K562 (cell line): ENCODE measurements at regions not wholly inside any gene's neighbourhood (a gene's known extent, or its start where the extent isn't known, plus 50 kb on each side); places are given as distances from the start of the nearest gene placed in this dataset.

ENCODE experiments used
- CREB5 ChIP-seq: fragments of 250-450 bp; sonication (Bioruptor Pico); IDR thresholded peaks from 2 replicates; pipeline ENCODE4 v1.5.0; 2020; ENCODE audit warnings: mild to moderate bottlenecking
- FOSL1 ChIP-seq: fragments of 200-800 bp; sonication (Bioruptor generic); conservative IDR thresholded peaks from 2 replicates; pipeline ENCODE4 v1.6.1; 2016; ENCODE audit warnings: missing genetic modification characterization, missing compliant biosample characterization
- MBD1 ChIP-seq: fragments of 250-450 bp; sonication (Bioruptor Pico); IDR thresholded peaks from 2 replicates; pipeline ENCODE4 v1.8.0; 2022; ENCODE audit warnings: inconsistent platforms
- MCM2 ChIP-seq: fragments of 450-650 bp; IDR thresholded peaks from 2 replicates; pipeline ENCODE4 v1.6.1; 2017; ENCODE audit warnings: low read depth, mild to moderate bottlenecking
- MYNN ChIP-seq, 2 experiments: sonication (generic); formaldehyde crosslinking in 1 of 2; IDR thresholded peaks; 2 replicates each; pipeline versions ENCODE4 v1.5.0 to v1.6.1; 2016 to 2020; ENCODE audit warnings: antibody characterized with exemption in 1 of 2, missing genetic modification reagents in 1 of 2
- POLR2H ChIP-seq: IDR thresholded peaks from 2 replicates; pipeline ENCODE4 v1.6.1; 2016; ENCODE audit warnings: missing genetic modification characterization, low read depth, mild to moderate bottlenecking, control low read depth, missing compliant biosample characterization, moderate library complexity
- PPARD ChIP-seq: fragments of 250-450 bp; sonication (Bioruptor Pico); IDR thresholded peaks from 2 replicates; pipeline ENCODE4 v1.8.0; 2022; ENCODE audit warnings: inconsistent platforms, mild to moderate bottlenecking, moderate library complexity
- ZNF280A ChIP-seq: fragments of 450-650 bp; IDR thresholded peaks from 2 replicates; pipeline ENCODE4 v1.6.1; 2018; ENCODE audit warnings: mild to moderate bottlenecking, low read depth; ENCODE audit not compliant: partially characterized antibody
- ZNF324 ChIP-seq: fragments of 250-450 bp; sonication (Bioruptor Pico); IDR thresholded peaks from 2 replicates; pipeline ENCODE4 v1.4.0; 2020; ENCODE audit warnings: mild to moderate bottlenecking
- ZNF584 ChIP-seq: fragments of 200-800 bp; sonication (Bioruptor generic); IDR thresholded peaks from 2 replicates; pipeline ENCODE4 v1.6.1; 2016; ENCODE audit warnings: low read depth, mild to moderate bottlenecking, missing genetic modification characterization, missing compliant biosample characterization
- ZNF696 ChIP-seq: fragments of 250-450 bp; sonication (Bioruptor Pico); conservative IDR thresholded peaks from 2 replicates; pipeline ENCODE4 v1.4.0; 2020; ENCODE audit warnings: mild to moderate bottlenecking, moderate library complexity

GRCh38 chr2:6545795-6546194, 319.9 kb downstream of the CMPK2 start (continued):
- TF ChIP-seq CREB5 (CRISPR knock-in tag): no peak
- no peak for TF ChIP-seq ZNF584 (CRISPR knock-in tag)
- no peak for TF ChIP-seq MBD1 (CRISPR knock-in tag)
- no peak for TF ChIP-seq MYNN (IDR thresholded peaks at IDR 0.05)
- TF ChIP-seq MYNN (CRISPR knock-in tag; IDR thresholded peaks at IDR 0.05): no peak
- TF ChIP-seq MCM2: no peak
- no peak for TF ChIP-seq ZNF324
- no peak for TF ChIP-seq PPARD (CRISPR knock-in tag)
- no peak for TF ChIP-seq ZNF696 (CRISPR knock-in tag)
- no peak for TF ChIP-seq POLR2H (tag)
- no peak for TF ChIP-seq ZNF280A
- no peak for TF ChIP-seq FOSL1 (tag)
